Hepatocyte (in vitro differentiated cells): ENCODE measurements at regions not wholly inside any gene's neighbourhood (a gene's known extent, or its start where the extent isn't known, plus 50 kb on each side); places are given as distances from the start of the nearest gene placed in this dataset.

ENCODE experiments used
- CTCF ChIP-seq: fragments of 200-600 bp; sonication (generic); IDR thresholded peaks from 2 replicates; pipeline ENCODE4 v1.5.1; 2016; ENCODE audit warnings: antibody characterized with exemption, mild to moderate bottlenecking; ENCODE audit not compliant: poor library complexity
- EZH2phosphoT487 ChIP-seq: fragments of 200-600 bp; sonication (generic); IDR thresholded peaks from one replicate; pipeline ENCODE4 v1.6.1; 2018; ENCODE audit warnings: antibody characterized with exemption, mild to moderate bottlenecking, low read depth, moderate library complexity; ENCODE audit not compliant: unreplicated experiment, severe bottlenecking

GRCh38 chr20:54364365-54364764 is 111.0 kb upstream of the DOK5 start:
- no peak for TF ChIP-seq CTCF
- no peak for TF ChIP-seq EZH2phosphoT487
